ENCODE measurements at regions not wholly inside any gene's neighbourhood (a gene's known extent, or its start where the extent isn't known, plus 50 kb on each side); places are given as distances from the start of the nearest gene placed in this dataset.

DNA sequence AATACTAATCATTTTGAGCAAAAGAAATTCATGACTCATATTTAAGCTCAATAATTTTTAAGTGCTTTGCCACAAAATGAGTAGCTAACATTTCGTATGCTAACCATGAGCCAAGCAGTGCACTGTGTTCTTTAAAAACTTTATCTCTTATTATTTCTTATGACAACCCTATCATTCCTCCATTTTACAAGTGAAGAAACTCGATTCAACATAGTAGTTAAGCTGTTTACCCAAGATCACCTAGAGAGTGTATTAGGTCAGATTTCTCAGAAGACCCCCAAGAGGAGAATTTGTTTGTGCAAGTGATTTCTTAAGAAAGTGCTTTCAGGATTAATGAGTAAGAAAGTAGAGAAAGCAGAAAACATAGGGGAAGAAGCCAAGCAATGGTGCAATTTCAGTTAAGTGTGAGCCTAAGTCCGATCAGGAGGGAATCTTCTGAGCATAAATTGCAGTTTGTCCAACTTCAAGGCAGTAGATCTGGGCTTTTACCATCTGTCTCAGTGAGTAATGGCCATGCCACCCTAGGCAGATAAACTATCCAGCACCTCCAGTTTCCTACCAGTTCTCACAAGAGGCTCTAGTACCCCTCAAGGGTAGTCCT lies 202.7 kb downstream of the SCG2 start:
- no peak for DNase-seq

DNA sequence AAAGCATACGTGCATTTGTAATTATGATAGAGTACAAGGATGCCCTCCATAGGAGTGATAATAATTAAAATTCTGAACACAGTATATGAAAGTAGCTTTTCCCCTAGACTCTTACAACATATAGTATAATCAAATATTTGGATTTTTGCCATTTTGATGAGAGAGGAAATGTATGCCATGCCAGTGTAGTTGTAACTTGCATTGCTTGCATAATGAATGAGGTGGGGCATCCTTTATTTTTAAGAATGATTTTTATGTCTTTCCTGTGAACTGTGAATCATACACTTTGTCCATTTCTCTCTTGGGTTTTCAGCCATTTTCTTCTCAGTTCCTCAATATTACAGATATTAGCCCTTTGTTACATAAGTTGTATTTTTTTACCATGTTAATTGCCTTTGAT lies 197.5 kb downstream of the SCG2 start:
- DNase-seq = no peak

DNA sequence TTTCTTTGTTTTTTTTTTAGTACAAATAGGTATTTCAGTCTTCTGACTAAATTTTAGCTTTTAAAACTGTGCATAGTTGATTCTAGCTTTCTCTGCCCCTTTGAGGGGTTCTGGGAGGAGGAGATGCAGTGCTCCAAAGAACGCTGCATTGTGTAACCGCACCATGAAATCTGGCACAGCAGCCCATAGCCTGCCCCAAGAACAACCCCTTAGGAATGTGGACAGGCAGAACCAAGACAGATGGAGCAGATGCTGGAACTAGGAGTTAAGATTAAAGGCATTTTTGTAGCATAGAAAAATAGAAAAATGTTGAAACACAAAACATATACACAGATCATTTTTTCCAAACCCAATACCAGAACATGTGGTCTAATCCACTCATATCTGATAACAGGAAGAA lies 187.5 kb downstream of the SCG2 start:
- peak; percentile 44 for DNase-seq

DNA sequence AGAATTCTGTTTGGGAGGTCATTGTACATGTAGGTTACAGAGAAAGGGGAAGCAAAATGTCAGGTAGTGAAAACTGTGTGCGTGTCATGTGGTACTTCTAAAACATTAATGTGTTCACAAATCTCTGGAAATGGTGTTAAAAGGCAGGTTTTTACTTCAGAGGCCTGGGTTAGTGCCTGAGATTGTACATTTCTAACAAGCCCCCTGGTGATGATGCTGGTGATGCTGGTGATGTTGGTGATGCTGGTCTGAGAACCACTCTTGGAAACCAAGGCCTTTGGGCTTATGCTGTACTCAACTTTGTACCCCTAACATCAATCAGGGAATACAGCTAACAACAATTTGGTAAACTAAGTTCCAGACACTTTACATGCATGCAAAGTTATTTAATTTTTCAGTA lies 187.1 kb downstream of the SCG2 start:
- DNase-seq = no peak

DNA sequence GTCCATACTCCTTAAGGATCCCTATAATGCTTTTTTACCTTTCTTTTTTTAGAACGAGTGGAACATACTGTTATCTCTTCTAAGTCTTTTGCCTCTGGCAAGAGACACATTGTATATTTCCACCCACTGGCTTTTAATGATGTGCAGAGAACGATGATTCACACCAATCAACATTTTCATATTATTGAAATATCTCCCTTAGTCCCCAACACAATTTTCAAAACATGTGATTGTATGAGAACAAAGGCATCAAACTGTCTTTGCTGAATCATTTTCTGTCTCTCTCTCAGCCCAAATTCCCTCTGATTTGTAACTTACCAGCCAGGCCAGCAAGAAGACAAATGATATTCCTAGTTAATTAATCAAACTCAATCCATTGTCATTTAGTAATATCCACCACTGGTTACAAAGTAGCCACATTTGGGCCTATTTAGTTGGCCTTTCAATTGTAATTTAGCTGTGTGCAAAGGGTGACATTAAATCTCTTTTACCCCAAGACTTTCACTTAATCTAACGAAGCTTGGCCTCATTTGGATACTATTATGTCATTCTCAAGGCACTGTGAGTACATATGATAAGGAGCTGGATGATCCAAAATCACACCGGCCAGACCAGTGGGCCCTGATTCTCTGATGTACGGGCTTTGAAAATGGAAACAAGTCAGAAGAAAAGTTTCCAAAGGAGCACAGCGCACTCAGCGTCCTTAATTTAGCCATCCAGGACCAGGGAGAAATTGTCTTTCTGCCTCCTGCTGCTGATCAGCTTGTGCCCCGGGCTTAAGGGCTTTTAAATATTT lies 185.1 kb downstream of the SCG2 start:
- no peak for DNase-seq

DNA sequence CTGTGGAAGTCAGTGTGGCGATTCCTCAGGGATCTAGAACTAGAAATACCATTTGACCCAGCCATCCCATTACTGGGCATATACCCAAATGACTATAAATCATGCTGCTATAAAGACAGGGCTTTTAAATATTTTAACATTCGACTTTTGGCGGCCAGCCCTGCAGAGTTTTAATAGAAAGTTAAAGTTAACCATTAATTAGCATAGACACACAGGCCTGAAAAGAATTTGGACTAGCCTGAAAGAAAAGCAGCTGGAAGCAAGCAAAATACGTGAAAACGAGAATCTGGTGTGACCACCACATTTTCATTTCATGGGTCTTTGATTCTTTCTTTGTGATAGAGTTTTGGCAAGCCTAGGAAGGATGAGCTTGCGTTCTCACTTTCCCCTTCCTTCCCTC lies 184.0 kb downstream of the SCG2 start:
- peak; percentile 8 for DNase-seq

DNA sequence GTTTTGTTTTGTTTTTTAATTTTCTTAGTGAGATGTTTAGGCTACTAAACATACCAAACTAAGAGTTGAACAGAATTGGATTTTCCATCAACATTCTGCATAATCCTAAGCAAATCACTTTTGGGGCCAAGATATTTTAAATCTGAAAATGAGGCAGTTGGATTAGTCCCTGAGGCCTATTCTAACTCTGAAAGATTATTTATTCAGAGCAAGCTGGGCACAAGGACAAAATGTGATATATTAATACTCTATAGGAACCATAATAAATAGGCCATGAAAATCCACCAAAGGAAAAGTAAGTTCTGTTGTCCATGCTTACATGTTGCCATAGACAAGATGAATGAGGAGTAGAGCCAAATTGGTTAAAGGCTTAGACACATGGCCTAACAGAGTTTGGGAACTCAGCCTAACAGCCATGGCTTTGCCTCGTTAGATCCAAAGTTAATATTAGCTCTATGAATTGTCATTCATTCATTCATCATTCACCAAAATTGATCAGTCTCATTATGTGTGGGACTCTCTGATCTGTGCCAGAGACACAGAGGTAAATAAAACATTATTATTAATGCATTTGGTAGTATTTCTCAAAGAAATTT lies 183.5 kb downstream of the SCG2 start:
- DNase-seq = no peak

DNA sequence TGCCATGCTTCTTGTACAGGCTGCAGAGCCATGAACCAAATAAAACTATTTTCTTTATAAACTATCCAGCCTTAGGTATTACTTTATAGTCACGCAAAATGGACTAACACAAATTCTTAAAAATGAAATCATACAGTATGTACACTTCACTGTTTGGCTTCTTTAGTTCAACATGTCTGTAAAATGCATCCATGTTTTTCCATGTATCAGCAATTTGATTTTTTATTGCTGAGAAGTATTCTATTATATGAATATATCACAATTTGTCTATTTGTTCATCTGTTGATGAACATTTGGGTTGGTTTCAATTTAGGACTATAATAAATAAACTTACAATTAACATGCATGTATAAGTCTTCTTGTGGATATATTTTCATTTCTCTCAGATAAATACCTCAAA lies 182.1 kb downstream of the SCG2 start:
- DNase-seq = no peak

DNA sequence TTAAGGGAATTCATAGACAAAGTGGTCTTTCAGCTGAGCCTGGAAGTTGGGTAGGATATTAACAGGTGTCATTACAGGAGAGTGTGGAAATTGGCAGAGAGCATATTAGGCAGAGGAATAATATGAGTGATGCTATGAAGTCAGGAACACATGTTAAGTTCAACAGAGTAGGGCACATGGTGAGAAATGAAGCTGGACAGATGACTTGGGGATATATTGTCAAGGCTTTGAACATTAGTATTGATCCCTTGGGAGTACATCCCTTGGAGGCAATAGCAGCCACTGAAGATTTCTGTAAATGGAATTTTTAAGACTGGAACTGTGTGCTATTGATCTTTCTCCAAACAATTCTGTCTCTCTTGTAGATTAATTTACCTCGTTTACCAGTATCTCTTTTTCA lies 170.7 kb downstream of the SCG2 start:
- no peak for DNase-seq

DNA sequence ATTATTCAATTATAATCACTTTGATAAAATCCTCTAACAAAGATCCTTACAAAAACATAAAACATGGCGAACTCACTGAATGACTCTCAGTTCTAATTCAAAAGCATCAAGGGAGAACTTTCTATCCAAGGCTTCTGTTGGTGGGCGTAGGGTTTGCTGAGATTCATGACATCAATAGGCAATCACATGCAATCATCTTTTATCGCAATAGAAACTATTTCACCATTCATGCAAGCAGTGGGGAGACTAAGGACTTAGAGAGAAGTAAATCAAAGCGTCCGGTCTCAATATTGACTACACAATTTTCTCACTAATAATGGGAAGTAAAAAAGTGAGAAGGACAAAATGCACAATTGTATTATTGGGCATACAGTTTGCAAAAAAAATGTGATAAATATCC lies 168.7 kb downstream of the SCG2 start:
- DNase-seq = no peak

DNA sequence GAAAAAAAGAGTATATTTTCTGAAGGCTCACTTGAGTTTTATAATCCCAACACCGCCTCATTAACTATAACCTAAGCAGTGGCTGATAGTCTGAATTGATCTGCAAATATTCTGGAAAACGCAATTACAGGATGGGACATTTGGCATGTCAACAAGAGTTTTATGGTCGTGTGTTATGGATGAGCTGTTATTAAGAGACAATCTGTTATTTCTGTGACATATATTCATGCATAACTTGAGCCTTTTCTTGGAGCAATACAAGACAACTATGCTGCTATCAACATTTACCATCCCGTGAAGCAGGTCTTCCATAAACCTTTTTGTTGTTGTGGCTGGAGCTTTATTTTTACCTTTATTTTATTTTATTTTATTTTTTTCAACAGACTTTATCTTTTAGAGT lies 164.4 kb downstream of the SCG2 start:
- no peak for DNase-seq

DNA sequence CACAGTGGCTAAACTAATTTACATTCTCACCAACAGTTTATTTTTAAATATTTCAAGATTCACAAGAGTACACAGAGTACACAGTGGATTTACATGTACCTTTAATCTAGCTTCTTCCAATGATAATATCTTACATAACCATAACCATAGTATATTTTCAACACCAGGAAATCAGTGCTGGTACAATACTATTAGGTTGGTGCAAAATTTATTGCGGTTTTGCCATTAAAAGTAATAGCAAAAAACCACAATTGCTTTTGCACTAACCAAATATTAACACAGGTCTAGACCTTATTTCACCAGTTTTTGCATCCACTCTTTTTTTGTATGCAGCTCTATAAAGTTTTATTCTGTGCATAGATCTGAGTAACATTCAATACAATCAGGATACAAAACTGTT lies 163.0 kb downstream of the SCG2 start:
- DNase-seq = no peak

DNA sequence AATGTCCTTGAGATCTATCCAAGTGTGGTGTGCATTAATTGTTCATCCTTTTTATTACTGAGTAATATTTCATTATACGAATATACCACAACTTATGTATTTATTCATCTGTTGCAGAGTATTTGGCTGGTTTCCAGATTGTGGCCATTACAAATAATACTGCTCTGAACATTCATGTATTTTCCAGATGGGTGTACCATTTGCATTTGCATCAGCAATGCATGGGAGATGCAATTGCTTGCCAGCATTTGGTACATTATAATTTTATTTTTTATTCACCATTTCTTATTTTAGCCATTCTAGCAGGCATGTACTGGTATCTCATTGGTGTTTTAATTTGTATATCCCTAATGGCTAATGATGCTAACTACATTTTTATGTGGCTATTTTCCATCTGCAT lies 162.4 kb downstream of the SCG2 start:
- no peak for DNase-seq

DNA sequence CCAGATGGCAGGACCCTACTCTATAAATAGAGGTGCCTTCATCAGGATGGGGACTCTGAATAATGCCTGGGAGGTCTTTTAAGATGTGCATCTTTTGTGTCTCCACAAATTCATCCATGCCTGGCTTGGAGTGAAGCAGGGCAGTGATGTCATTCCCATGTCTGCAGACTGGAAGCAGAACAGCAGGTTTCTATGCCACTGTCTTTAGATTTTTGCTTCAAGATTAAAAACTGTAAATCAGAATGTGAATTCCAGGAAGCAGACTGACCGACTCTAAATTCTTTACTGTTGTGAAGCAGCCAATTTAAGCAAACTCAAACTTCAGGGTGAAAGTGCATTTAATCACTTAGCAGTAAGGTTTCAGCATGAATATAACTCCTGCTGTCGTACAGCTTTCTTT lies 159.3 kb downstream of the SCG2 start:
- peak; percentile 25 for DNase-seq

DNA sequence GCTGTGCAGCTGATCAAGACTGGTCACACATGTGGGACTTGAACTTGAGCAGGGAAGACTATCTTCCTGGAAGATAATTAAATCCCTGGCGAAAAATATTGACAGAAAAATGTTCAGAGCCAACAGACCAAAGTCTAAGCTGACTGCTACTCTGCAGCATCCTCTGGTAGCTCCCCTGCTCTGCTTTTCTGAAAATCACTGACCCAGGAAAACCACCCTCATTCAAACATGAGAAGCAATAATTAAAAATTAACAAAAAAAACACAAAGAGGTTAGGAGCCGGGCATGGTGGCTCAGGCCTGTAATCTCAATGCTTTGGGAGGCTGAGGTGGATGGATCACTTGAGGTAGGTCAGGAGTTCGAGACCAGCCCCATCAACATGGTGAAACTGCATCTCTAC lies 151.9 kb downstream of the SCG2 start:
- no peak for DNase-seq

DNA sequence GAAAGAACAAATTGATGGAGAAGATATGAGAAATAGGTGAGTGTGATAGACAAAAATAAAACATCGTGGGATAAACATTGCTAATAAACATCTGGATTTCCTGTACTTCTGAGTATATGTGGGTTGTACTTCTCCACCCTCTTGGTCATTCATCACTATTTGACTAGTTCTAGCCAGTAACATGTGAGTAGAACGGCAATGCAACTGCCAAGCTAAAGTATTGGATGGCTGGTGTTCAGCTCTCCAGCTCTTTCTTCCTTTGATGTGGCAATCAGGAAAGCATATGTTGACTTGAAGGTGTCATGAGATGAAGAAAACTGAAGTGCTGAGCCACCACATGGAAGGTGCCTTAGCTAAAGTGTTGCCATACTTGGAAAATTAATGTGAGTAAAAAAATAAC lies 144.9 kb downstream of the SCG2 start:
- no peak for DNase-seq

DNA sequence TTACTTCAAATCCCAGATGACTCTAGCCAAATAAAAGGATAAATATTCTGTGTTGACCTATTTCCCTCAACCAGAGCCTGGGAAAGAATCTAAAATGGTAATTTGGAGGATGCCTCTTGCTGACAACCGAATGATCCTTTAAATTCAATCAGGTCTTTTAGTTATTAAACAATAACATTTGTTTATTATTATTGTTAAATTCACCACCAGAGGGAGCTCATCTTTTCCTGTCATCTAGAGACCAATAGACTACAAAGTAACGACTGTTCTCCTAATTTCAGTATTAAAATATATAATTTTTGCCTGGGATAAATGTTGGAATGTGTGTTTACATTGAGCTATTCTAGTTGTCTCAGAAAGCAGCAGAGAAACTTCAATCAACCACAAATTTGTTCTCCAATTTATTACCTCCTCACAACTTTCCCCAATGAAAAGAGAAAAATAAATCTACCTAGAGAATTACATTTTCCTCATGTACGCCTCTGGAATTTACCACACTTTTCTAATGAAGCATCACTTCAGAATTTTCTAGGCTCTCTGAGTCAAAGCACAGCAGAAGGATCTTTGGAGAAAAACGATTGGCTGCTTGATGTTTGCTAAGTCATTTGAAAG lies 142.7 kb downstream of the SCG2 start:
- peak; percentile 43 for DNase-seq

DNA sequence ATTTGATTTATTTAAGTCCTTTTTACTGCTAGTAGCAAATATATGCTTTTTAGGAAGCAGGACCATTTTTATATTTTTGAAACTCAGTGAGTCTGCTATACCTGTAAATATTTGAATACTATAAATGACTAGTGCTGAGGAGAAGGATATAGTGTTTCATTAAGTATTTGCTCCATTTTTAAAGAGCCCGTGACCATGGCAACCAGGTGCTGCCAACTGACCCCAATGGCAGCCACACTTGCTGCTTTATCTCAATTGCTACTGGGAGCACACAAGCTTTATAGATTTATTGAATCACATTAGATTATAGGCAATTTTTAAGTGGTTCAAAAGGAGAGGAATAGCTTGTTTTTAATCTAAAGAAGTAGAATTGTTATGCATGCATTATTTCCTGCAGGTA lies 142.0 kb downstream of the SCG2 start:
- DNase-seq = no peak

DNA sequence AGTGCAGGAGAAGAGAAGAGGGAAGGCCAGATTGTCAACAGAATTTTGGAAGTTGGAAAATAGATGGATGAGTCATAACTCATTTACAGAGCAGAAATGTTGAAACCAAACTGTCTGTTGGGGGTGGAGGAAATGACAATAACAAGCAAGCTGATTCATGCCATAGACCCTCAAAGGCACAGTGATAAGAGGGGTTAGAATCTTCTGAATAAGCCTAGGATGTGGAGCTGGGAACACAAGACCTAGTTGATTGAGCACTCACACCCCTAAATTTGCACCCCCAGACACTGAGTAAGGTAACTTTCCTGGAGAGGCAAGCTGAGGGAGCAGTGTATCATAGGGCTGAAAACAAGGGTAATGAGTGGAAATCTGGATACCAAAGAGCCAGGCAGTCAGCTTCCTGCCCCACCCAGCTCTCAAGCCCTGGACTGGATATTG lies 141.4 kb downstream of the SCG2 start:
- DNase-seq = peak; percentile 66

DNA sequence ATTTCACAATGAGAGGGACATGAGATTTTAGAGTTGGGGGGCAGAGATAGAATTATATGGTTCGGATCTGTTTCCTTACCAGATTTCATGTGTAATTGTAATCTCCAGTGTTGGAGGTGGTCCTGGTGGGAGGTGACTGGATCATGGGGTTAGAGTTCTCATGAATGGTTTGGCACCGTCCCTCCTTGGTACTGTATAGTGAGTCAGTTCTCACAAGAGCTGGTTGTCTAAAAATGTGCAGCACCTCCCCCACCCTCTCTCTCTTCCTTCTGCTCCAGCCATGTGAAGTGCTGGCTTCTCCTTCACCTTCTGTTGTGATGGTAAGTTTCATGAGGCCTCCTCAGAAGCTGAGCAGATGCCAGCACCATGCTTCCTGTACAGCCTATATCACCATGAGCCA lies 138.1 kb downstream of the SCG2 start:
- DNase-seq = no peak

DNA sequence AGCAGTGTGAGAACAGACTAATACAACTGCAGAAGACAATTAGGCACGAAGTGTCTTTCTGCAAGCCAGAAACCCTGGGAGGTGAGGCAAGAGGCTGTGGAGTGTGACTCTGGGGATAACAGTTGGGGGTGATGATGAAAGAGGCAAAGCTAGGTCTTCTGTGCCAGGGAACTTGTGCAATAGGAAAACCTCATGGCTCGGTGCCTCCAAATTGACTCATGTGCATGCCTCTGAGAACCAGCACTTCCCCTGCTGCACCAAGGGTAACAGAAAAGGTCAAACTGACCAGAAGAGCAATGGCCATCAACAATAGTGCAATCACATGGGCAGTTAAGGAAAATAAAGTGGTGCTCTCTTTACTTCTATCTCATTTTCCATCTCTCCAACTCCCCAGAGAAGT lies 136.4 kb downstream of the SCG2 start:
- peak; percentile 94 for DNase-seq

DNA sequence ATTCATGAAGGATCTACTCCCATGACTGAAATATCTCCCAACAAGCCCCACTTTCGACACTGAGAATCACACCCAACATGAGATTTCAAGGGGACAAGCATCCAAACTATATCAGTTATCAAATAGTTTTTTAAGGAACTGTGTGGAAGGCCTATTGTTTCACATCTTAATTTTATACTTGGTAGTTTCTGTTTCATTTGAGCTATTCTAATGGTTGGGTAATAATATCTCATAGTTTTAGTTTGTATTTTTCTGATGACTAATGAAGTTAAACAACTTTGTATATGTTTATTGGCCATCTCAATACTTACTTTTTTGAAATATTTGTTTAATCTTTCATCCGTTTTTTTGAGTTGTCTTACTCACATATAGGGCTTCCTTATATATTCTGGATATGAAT lies 135.0 kb downstream of the SCG2 start:
- no peak for DNase-seq

DNA sequence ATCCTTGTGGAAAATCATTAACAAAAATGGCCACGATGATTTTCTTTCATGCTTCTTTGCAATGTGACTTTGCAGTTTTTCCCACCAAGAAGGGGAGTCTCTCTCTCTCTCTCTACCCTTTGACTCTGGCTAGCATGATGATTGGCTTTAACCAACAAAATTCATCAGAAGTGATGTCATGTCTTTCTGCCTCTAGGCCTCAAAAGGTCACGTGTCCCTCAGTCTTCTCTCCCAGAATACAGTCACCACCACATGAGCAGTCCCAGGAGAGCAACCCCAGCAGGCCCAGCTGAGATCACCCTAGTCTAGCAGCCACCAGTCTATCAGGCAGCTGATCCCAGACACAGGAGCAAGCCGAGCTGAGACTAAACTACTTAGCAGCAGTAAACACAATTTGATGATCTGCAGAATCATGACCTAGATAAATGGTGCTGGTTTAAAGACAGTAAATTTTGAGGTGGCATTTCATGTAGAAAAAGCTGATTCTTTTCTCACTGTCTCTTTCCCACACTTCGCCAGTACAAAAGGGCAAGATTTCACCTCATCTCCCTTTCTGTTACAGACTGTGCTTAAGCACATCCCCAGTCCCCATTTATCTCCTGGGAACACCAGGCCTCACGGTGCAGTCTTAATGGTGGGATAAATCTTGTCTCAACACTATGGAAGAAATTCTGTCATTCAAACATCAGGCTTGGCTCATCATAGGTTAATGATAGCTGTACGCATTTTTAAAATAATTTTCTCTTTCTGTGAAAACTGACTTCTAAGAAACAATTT lies 132.7 kb downstream of the SCG2 start:
- peak; percentile 88 for DNase-seq
